Colonic mucosa (tissue), 4 donors: ENCODE measurements at regions not wholly inside any gene's neighbourhood (a gene's known extent, or its start where the extent isn't known, plus 50 kb on each side); places are given as distances from the start of the nearest gene placed in this dataset.

Experiments used
- DNase-seq: peaks from one replicate; pipeline ENCODE4 v3.0.0-alpha.2; 2020
- H3K27ac ChIP-seq: fragments of 200-600 bp; one replicate; pipeline ENCODE4 v1.8.0; 2021
- H3K27me3 ChIP-seq: fragments of 200-600 bp; one replicate; pipeline ENCODE4 v1.8.0; 2021
- H3K36me3 ChIP-seq: fragments of 200-600 bp; one replicate; pipeline ENCODE4 v1.8.0; 2021
- H3K4me1 ChIP-seq: fragments of 200-600 bp; one replicate; pipeline ENCODE4 v1.8.0; 2021; ENCODE audit warnings: mild to moderate bottlenecking
- H3K4me3 ChIP-seq: fragments of 200-600 bp; one replicate; pipeline ENCODE4 v1.8.0; 2021
- H3K9ac ChIP-seq, 2 donors: one replicate each; pipeline ENCODE4 v1.7.0; 2013; ENCODE audit warnings: control low read depth in 2 of 2, low read depth in 2 of 2, low read length in 2 of 2
- H3K9me3 ChIP-seq: fragments of 200-600 bp; one replicate; pipeline ENCODE4 v1.8.0; 2021
- intact Hi-C: fragments of 100-400 bp; cut with DNase I; formaldehyde crosslinking; loops from one replicate; pipeline ENCODE4 v1.14.1; 2022
- TF ChIP-seq, protein P1 (sequence below): fragments of 200-600 bp; IDR thresholded peaks from one replicate; pipeline ENCODE4 v1.8.0; 2022; ENCODE audit warnings: antibody characterized with exemption, mild to moderate bottlenecking
- donor health status: healthy.
- donor health status: DM: no; HTN: no; CAD: no.
- donor health status: DM: no; HTN: no; CAD: no.

DNA sequence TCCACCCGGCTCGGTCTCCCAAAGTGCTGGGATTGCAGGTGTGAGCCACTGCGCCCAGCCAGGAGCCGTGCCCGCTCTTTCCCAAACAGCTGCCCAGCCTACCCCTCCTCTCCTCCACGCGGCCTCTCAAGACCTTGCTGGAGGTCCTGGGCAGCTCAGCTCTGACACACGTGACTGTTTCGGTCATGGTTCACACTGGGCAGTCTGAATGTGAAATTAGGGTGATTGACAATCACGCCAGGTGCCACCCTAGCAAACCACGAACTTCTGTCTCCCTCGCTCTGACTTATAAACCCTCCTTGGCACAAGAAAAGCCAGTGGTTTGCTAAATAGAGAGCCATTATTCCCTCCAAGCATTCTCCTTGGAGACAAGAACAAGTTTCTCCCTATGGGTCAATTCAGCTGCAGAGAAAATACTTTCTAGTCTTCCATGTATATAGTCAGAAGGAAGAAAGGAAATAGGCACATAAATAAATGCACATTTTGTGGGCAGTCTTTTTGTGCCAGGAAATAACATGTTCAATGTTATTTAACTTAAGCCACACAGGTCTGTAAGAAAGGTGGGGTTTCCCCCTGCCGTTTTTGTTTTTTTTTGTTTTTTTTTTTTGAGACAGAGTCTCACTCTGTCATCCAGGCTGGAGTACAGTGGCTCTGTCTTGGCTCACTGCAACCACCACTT, 121.9 kb upstream of the MEF2A start:
- TF ChIP-seq, protein P1, sequence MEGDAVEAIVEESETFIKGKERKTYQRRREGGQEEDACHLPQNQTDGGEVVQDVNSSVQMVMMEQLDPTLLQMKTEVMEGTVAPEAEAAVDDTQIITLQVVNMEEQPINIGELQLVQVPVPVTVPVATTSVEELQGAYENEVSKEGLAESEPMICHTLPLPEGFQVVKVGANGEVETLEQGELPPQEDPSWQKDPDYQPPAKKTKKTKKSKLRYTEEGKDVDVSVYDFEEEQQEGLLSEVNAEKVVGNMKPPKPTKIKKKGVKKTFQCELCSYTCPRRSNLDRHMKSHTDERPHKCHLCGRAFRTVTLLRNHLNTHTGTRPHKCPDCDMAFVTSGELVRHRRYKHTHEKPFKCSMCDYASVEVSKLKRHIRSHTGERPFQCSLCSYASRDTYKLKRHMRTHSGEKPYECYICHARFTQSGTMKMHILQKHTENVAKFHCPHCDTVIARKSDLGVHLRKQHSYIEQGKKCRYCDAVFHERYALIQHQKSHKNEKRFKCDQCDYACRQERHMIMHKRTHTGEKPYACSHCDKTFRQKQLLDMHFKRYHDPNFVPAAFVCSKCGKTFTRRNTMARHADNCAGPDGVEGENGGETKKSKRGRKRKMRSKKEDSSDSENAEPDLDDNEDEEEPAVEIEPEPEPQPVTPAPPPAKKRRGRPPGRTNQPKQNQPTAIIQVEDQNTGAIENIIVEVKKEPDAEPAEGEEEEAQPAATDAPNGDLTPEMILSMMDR: no peak

DNA sequence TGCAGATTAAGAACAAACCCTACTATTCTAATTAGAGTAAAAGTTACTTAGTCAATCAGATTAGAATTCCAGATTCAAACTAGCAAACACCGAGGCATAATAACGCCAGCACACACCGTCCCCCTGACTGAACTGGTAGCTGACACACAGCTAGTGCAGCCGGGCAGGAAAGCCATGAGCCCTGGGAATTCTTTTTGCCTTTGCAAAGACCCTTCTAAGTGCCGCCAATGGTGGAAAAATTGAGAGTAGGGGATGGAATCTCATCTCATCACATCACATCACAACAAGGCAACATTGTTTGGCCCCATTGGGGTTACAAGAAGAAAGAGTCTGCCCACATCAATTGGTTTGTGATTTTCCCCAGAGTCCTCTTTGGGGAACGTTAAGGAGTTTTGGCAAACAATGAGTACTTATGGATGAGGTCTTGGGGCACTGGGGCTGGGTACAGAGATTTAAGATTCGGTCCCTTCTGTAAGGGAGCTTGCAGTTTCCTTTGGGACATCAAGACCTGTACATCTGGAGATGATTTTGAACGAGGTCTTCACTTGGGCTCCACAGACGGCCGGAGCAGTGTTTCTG, 120.4 kb upstream of the MEF2A start:
- no peak overlapping the region for H3K27ac ChIP-seq
- no peaks in the 10 kb centered on the region for H3K36me3 ChIP-seq
- peaks cover 4% of the 10 kb centered on the region for H3K4me1 ChIP-seq
- DNase-seq: no peak
- no peak overlapping the region for H3K9ac ChIP-seq
- intact Hi-C loops: no loop called here
- H3K4me3 ChIP-seq: no peak overlapping the region
- TF ChIP-seq, protein P1: no peak
- H3K27me3 ChIP-seq: no peaks in the 10 kb centered on the region
- H3K9me3 ChIP-seq: no peaks in the 10 kb centered on the region

More for the DNA sequence above, 121.9 kb upstream of the MEF2A start:
- Histone ChIP-seq H3K4me1 (peaks cover 4% of the 10 kb centered on the region), H3K27ac (no peak overlapping the region), H3K27me3 (no peaks in the 10 kb centered on the region), H3K9ac (no peak overlapping the region), H3K9me3 (no peaks in the 10 kb centered on the region), H3K36me3 (no peaks in the 10 kb centered on the region), H3K4me3 (no peak overlapping the region)
- intact Hi-C loops: no loop called here
- no peak for DNase-seq

DNA sequence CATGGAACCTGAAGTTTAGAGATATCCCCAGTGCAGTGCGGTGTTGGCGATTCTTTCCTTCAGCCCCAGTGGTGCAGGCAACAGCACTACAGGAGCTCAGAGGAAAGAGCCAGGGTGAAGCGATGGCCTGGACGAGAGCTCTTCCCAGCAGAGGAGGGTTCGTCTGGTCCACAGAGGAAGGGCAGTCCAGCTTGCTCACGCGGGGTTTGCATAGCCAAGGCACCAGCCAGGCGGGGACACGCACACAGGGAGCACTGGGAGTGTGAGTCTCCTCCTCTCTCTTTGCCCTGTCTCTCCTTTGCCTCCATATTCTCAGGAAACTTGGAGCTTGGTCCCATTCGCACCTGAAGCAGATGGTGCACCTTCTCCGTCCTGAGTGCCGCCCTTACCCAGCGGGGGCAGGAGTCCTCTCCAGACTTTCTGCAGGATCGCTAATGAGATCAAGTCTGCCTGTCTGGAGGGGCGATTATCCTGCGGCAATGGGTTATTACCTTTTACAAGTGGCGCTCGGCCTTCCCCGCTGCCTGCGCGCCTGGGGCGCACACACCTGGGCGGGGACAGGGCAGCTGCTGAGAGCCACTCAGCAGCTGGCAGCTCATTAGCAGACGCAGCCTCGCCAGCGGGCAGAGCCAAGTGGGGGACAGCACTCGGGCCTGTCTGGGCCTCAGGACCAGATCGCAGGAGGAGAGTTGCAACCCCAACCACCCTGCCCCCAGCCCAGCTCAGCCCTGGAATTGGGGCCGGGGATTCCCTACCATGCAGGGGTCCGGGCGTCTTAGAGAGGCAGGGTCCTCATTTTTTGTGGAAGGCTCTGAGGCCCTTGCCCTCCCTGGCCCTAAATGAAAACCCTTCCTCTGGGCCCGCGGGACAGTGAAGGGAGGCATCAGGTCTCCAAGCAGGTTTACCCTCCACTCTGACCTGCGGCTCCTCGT, 119.0 kb upstream of the MEF2A start:
- no peak overlapping the region for H3K27ac ChIP-seq
- peaks cover 4% of the 10 kb centered on the region for H3K4me1 ChIP-seq
- H3K4me3 ChIP-seq: peak overlapping the region; percentile 22
- TF ChIP-seq, protein P1: no peak
- DNase-seq: no peak
- H3K36me3 ChIP-seq: no peaks in the 10 kb centered on the region
- intact Hi-C loops: no loop called here
- H3K9me3 ChIP-seq: no peaks in the 10 kb centered on the region
- H3K27me3 ChIP-seq: no peaks in the 10 kb centered on the region
- H3K9ac ChIP-seq: no peak overlapping the region

DNA sequence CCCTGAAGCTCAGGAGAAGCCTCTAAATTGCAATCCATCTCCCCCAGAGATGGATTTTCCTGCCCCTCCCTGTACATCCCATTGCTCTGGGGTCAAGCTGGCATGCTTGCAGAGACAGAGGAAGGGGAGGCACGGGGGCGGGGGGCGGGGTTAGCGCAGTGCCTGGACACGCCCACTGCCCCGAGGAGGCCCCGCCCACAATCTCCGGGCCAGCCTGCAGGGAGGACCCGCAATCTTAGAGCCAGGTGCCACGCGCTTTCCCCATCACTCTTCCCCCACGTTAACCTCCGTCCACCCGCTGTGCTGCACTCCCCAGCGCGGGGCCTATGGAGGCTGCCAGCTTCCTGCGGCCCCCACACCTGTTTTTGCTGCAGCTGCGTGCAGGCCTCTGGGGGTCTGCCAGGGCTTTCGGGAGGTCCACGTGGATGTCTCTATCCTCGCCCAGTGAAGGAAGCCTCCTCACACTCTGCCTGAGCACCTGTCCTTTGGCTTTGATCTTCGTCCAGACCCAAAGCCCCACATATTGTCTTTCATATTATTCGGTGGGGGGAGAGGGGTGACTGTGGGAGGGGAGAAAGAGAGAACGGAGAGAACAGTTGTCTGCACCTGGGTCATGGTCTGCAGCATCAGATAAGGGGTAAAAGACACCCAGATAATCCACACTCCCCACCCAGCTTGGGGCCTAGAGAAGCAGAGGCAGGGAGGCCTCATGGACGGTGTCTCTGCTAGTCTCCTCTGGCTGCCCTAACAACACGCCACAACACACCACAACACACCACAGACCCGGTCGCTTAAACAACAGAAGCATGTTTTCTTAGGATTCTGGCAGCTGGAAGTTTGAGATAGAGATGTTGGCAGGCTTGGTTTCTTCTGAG, 118.0 kb upstream of the MEF2A start:
- peak; percentile 10 for DNase-seq
- TF ChIP-seq, protein P1: no peak
- H3K4me3 ChIP-seq: peak overlapping the region; percentile 22
- no peak overlapping the region for H3K27ac ChIP-seq
- no peaks in the 10 kb centered on the region for H3K4me1 ChIP-seq
- intact Hi-C loops: no loop called here
- H3K9me3 ChIP-seq: no peaks in the 10 kb centered on the region
- no peak overlapping the region for H3K9ac ChIP-seq
- H3K36me3 ChIP-seq: no peaks in the 10 kb centered on the region
- no peaks in the 10 kb centered on the region for H3K27me3 ChIP-seq

DNA sequence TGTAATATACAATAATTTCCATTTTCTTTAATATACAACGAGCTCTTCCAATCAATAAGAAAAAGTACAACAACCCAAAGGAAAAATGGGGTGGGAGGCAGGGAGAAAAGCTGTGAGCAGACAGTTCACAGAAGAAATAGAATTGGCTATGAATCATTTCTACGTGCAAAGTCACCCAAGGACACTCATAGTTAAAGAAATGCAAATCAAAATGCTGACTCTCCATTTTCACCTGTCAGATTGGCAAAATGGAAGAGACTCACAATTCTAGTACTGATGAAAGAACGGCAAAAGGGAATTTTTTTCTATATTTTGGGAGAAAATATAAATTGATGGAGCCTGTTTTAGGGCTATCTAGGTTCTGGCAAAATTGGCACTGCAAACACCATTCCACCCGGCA, 116.3 kb upstream of the MEF2A start:
- Histone ChIP-seq H3K4me1 (no peaks in the 10 kb centered on the region), H3K4me3 (no peak overlapping the region), H3K36me3 (no peaks in the 10 kb centered on the region), H3K27me3 (no peaks in the 10 kb centered on the region), H3K27ac (no peak overlapping the region), H3K9me3 (no peaks in the 10 kb centered on the region), H3K9ac (no peak overlapping the region)
- no peak for DNase-seq
- TF ChIP-seq, protein P1: no peak
- intact Hi-C loops: no loop called here
